GM18867 (cell line): ENCODE measurements at regions not wholly inside any gene's neighbourhood (a gene's known extent, or its start where the extent isn't known, plus 50 kb on each side); places are given as distances from the start of the nearest gene placed in this dataset.

Experiments
- ATAC-seq: cut with Tn5 transposase; IDR thresholded peaks from one replicate; pipeline ENCODE4 v1.9.1; 2021; ENCODE audit warnings: mild to moderate bottlenecking, moderate library complexity; ENCODE audit not compliant: unreplicated experiment

- ATAC-seq = no peak
Observed at GRCh38 chr1:36743286-36744005, 260.7 kb upstream of the CSF3R start.

- no peak for ATAC-seq
Observed at GRCh38 chr1:36741066-36741465, 258.4 kb upstream of the CSF3R start.

- ATAC-seq = no peak
Observed at GRCh38 chr1:36740446-36740845, 257.7 kb upstream of the CSF3R start.

- no peak for ATAC-seq
Observed at GRCh38 chr1:36739703-36740289, 257.1 kb upstream of the CSF3R start.

- no peak for ATAC-seq
Observed at GRCh38 chr1:36738245-36738644, 255.5 kb upstream of the CSF3R start.

- ATAC-seq = no peak
Observed at GRCh38 chr1:36737767-36738166, 255.1 kb upstream of the CSF3R start.

- no peak for ATAC-seq
Observed at GRCh38 chr1:36737038-36737555, 254.4 kb upstream of the CSF3R start.

- no peak for ATAC-seq
Observed at GRCh38 chr1:36735939-36736730, 253.4 kb upstream of the CSF3R start.

GRCh38 chr1:36735436-36735835 lies 252.7 kb upstream of the CSF3R start:
- ATAC-seq = no peak

- ATAC-seq = no peak
Observed at GRCh38 chr1:36734356-36734755, 251.6 kb upstream of the CSF3R start.

GRCh38 chr1:36733748-36734147 lies 251.0 kb upstream of the CSF3R start:
- ATAC-seq = no peak

- no peak for ATAC-seq
Observed at GRCh38 chr1:36732015-36732356, 249.3 kb upstream of the CSF3R start.

- no peak for ATAC-seq
Observed at GRCh38 chr1:36731226-36732014, 248.7 kb upstream of the CSF3R start.

GRCh38 chr1:36730599-36730998 lies 247.9 kb upstream of the CSF3R start:
- no peak for ATAC-seq

- ATAC-seq = no peak
Observed at GRCh38 chr1:36729716-36730510, 247.2 kb upstream of the CSF3R start.

- ATAC-seq = no peak
Observed at GRCh38 chr1:36729289-36729688, 246.6 kb upstream of the CSF3R start.

GRCh38 chr1:36728846-36729245 lies 246.1 kb upstream of the CSF3R start:
- ATAC-seq = no peak

GRCh38 chr1:36728051-36728450 lies 245.3 kb upstream of the CSF3R start:
- ATAC-seq = no peak

- ATAC-seq = no peak
Observed at GRCh38 chr1:36725151-36725550, 242.4 kb upstream of the CSF3R start.

- ATAC-seq = no peak
Observed at GRCh38 chr1:36723813-36724212, 241.1 kb upstream of the CSF3R start.
